HG03159 (cell line): ENCODE measurements at regions not wholly inside any gene's neighbourhood (a gene's known extent, or its start where the extent isn't known, plus 50 kb on each side); places are given as distances from the start of the nearest gene placed in this dataset.
"Not testable (repeated sequence)": the region's sequence is repeated elsewhere in the genome, so short reads cannot be mapped to it uniquely, and the experiment has no call there.

ENCODE experiments used
- ATAC-seq: cut with Tn5 transposase; IDR thresholded peaks from one replicate; pipeline ENCODE4 v1.9.1; 2021; ENCODE audit warnings: mild to moderate bottlenecking, moderate library complexity; ENCODE audit not compliant: unreplicated experiment

- ATAC-seq: not testable (repeated sequence)
These were observed 114.7 kb upstream of the NBPF26 start for GRCh38 chr1:120609015-120609573.

GRCh38 chr1:120609834-120610233 is 113.9 kb upstream of the NBPF26 start:
- not testable (repeated sequence) for ATAC-seq

- ATAC-seq: not testable (repeated sequence)
These were observed 108.7 kb upstream of the NBPF26 start for GRCh38 chr1:120614931-120615639.

- not testable (repeated sequence) for ATAC-seq
These were observed 106.3 kb upstream of the NBPF26 start for GRCh38 chr1:120617493-120617892.

- ATAC-seq: not testable (repeated sequence)
These were observed 103.7 kb upstream of the NBPF26 start for GRCh38 chr1:120619867-120620692.

GRCh38 chr1:120620693-120620969 is 103.1 kb upstream of the NBPF26 start:
- not testable (repeated sequence) for ATAC-seq

- ATAC-seq: not testable (repeated sequence)
These were observed 102.5 kb upstream of the NBPF26 start for GRCh38 chr1:120621278-120621677.

- not testable (repeated sequence) for ATAC-seq
These were observed 100.2 kb upstream of the NBPF26 start for GRCh38 chr1:120623539-120623938.

- not testable (repeated sequence) for ATAC-seq
These were observed 99.1 kb upstream of the NBPF26 start for GRCh38 chr1:120624565-120625064.

GRCh38 chr1:120629832-120630455 is 93.8 kb upstream of the NBPF26 start:
- ATAC-seq: not testable (repeated sequence)

GRCh38 chr1:120634816-120635806 is 88.6 kb upstream of the NBPF26 start:
- ATAC-seq: not testable (repeated sequence)

GRCh38 chr1:120640261-120641013 is 83.3 kb upstream of the NBPF26 start:
- not testable (repeated sequence) for ATAC-seq

GRCh38 chr1:120641014-120641302 is 82.8 kb upstream of the NBPF26 start:
- not testable (repeated sequence) for ATAC-seq

GRCh38 chr1:120647182-120647581 is 76.6 kb upstream of the NBPF26 start:
- ATAC-seq: not testable (repeated sequence)

- ATAC-seq: not testable (repeated sequence)
These were observed 74.7 kb upstream of the NBPF26 start for GRCh38 chr1:120648915-120649623.

GRCh38 chr1:120649730-120650129 is 74.0 kb upstream of the NBPF26 start:
- ATAC-seq: not testable (repeated sequence)

GRCh38 chr1:120654114-120654513 is 69.6 kb upstream of the NBPF26 start:
- ATAC-seq: not testable (repeated sequence)

GRCh38 chr1:120655394-120655793 is 68.4 kb upstream of the NBPF26 start:
- not testable (repeated sequence) for ATAC-seq

- not testable (repeated sequence) for ATAC-seq
These were observed 67.6 kb upstream of the NBPF26 start for GRCh38 chr1:120656116-120656515.
